ENCODE measurements at regions not wholly inside any gene's neighbourhood (a gene's known extent, or its start where the extent isn't known, plus 50 kb on each side); places are given as distances from the start of the nearest gene placed in this dataset.
"Not testable (repeated sequence)": the region's sequence is repeated elsewhere in the genome, so short reads cannot be mapped to it uniquely, and the experiment has no call there.

DNA sequence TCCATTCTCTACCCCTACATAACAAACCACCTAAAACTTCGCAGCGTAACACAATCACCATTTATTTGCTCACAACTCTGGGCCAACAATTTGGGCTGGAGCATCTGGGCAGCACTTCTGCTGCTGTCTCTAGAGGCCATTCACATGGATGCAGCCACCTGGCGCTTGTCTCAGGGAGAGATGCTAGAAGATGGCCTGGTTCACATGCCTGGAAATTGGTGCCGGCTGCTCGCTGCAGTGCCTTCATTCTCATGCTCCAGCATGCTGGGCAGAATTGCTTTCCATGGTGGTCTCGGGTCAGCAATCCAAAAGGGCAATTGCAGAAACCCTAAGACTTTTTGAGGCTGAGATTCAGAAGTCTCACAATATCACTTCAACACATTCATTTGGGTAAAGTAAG, 157.4 kb downstream of the SUCLG1 start:
- no peak for DNase-seq
- TF ChIP-seq GATA1 (IDR thresholded peaks at IDR 0.05; ENCODE audit: low read depth, low read length) (no peak), POLR2A (IDR thresholded peaks at IDR 0.05; ENCODE audit: low read length) (no peak)

DNA sequence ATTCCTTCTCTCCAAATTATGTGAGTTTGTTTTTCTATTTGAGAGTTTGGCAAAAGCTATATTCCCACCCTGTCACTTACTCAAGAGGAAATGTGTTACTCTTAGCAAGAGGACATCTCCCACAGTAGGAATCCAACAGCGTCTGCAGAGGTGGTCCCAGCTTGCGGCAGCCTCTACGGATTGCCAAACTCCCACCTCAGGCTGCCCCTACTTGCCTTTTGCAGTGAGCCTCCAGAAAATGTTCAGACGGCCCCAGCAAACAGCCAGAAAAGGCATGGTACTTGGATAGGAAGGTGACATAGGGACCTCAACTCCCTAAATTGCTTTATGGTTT, 158.4 kb downstream of the SUCLG1 start:
- no peak for TF ChIP-seq POLR2A (IDR thresholded peaks at IDR 0.05; ENCODE audit: low read length)
- no peak for TF ChIP-seq GATA1 (IDR thresholded peaks at IDR 0.05; ENCODE audit: low read depth, low read length)
- no peak for DNase-seq

DNA sequence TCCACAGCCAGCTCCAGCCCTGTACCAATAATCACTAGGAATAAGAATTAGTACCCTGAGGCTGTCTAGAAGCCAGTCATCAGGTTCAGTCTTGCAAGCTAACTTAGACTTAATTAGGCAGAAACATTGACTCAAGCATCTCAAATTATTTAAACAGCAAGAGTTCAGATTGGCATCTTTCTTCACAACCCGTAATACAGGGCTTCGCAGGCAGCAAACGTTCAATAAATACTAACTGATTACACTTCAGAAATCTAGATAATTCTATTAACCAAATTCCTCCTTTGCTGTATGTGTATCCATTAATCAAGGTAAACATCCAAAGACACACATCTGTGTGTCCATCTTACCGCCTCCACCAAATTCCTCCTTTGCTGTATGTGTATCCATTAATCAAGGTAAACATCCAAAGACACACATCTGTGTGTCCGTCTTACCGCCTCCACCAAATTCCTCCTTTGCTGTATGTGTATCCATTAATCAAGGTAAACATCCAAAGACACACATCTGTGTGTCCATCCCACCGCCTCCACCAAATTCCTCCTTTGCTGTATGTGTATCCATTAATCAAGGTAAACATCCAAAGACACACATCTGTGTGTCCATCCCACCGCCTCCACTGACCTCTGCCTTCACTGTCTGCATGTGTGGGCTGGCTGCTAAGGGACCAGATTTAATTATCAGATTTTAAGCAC, 158.9 kb downstream of the SUCLG1 start:
- DNase-seq, result not testable (repeated sequence)

DNA sequence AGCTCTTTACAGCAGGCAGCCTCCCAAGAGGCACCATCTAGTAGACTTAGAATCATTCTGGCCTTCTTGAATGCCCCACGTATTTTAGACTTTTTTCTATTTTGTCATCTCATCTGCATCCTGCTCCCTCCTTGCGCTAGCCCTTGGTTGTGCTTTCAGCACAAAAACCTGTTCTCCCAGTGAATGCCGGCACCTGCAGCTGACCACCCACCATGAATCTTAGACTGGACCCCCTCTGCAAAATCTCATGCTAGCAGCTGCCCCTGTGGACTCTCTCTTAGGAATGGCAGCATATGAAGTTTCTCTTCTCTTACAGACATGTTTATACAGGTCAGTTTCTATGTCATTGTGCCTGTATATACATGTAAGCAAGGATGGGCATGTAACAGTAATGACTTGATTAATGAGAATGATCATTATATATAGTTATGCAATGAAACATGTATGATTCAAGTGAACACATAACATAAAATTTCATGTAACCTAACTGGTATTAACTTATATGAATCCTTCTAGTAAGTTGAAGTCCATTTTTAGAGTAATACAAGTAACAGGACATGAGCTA, 159.8 kb downstream of the SUCLG1 start:
- DNase-seq, result no peak
- TF ChIP-seq POLR2A (IDR thresholded peaks at IDR 0.05; ENCODE audit: low read length) (no peak), GATA1 (IDR thresholded peaks at IDR 0.05; ENCODE audit: low read depth, low read length) (no peak)

DNA sequence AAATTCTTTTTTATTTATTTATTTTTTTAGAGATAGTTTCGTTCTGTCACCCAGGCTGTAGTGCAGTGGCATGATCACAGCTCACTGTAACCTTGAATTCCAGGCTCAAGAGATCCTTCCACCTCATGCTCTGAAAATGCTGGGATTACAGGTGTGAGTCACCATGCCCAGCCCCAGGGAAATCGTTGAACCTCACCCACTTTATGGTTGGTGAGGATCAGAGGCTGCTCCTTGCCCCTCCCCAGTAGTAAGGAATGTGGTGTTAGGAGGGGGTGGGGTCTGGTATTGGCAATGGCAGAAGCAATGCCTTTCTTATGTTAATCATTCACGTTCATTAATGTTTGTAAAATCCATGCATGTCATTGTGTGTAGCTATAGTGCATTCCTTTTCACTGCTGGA, 161.9 kb downstream of the SUCLG1 start:
- no peak for DNase-seq
- TF ChIP-seq POLR2A (IDR thresholded peaks at IDR 0.05; ENCODE audit: low read length) (no peak), GATA1 (IDR thresholded peaks at IDR 0.05; ENCODE audit: low read depth, low read length) (no peak)

DNA sequence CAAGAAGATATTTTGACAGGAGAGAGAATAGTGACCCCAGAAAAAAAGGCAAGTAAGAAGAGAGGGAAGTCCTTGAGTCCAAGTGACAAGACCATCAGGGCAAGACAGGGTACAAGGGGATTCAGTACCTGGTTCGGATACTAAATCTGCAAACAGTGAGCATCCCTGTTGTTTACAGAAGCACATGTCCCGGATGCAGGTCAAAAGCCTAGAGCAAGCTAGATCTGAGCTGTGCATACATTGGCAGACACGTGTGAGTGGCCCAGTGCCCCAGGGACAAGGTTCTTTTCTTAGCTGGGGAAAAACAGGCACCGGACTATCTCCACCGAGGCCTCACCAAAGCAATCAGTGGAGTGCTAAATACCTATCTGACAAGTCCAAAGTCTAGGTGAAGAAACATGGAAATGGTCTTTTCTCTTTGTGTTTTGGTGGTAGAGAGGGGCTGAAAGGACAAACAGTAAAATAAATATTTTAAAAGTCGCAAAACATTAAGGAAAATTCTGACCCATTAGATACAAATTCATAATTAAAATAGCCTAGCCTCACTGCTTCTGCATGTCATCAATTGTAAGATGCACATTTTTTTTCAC, 165.2 kb downstream of the SUCLG1 start:
- TF ChIP-seq POLR2A (IDR thresholded peaks at IDR 0.05; ENCODE audit: low read length), result no peak
- no peak for TF ChIP-seq GATA1 (IDR thresholded peaks at IDR 0.05; ENCODE audit: low read depth, low read length)
- no peak for DNase-seq

DNA sequence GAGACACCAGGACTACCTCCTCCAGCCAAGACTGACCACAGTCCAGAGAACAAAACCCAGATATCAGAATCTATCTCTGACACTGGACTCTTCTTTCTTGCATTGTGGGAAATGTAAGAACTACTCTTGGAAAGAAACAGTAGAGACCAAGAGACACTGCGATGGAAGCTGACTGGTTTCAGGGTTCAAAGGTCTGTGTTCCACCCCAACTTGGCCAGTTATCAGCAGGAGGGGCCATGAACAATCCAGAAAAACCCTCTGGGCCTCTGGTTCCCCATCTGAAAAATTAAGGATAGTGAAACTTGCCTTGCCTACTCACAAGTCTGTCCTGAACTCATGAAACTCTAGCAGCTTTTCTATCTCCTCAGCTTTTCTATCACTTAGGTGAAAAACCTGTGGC, 166.5 kb downstream of the SUCLG1 start:
- TF ChIP-seq GATA1 (IDR thresholded peaks at IDR 0.05; ENCODE audit: low read depth, low read length) (no peak), POLR2A (IDR thresholded peaks at IDR 0.05; ENCODE audit: low read length) (no peak)

DNA sequence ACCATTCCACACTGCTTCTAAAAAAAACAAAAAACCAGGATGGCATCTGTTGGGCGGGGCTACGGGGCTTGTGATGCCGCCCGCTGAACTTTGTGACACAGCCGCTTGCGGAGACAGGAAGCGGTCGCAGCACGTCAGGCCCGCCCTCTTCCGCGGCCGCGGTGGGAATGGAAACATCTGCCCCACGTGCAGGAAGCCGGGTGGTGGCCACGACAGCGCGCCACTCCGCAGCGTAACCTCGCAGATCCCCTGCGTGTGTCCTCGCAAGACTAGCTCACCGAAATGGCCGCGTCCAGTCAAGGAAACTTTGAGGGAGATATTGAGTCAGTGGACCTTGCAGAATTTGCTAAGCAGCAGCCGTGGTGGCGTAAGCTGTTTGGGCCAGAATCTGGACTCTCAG, 168.5 kb downstream of the SUCLG1 start:
- no peak for DNase-seq

More for the DNA sequence above, 166.5 kb downstream of the SUCLG1 start:
- DNase-seq, result no peak

DNA sequence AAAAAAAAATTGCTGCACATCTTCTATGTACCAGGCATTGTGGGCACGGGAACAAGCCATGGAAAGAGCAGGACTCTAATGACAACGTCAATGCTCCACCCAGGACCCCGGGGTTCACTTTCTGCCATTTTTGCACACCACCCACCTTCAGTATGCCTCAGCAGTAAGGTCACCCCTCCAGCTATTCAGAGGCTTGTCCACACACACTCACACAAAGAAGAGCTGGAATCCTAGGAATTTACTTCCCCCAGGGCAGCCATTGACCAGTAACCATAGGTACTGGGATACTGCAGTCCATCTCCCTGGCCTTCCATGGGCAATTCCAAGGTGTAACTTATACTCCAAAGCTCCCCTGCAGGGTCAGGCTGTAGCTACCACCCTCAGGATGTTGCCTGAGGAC, 170.8 kb downstream of the SUCLG1 start:
- no peak for DNase-seq
- TF ChIP-seq POLR2A (IDR thresholded peaks at IDR 0.05; ENCODE audit: low read length) (no peak), GATA1 (IDR thresholded peaks at IDR 0.05; ENCODE audit: low read depth, low read length) (no peak)

More for the DNA sequence above, 168.5 kb downstream of the SUCLG1 start:
- TF ChIP-seq POLR2A (IDR thresholded peaks at IDR 0.05; ENCODE audit: low read length) (no peak), GATA1 (IDR thresholded peaks at IDR 0.05; ENCODE audit: low read depth, low read length) (no peak)

DNA sequence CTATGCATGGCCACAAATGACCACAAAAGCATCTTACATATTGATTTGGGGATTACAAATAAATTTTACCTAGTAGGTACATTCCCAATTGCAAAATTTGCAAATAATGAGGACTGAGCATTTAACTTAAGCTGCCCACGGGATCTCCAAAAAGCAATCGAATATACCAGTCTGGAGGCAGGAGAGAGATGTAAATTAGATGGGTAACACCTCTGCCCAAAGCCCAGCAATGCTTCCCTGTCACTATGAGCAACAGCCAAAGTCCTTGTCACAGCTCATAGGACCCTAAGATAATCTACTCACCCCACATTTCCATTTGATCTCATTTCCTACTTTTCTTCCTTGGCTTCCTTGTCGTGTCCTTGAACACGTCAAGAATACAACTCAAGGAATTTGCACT, 172.2 kb downstream of the SUCLG1 start:
- TF ChIP-seq GATA1 (IDR thresholded peaks at IDR 0.05; ENCODE audit: low read depth, low read length) (no peak), POLR2A (IDR thresholded peaks at IDR 0.05; ENCODE audit: low read length) (no peak)
- DNase-seq, result no peak

DNA sequence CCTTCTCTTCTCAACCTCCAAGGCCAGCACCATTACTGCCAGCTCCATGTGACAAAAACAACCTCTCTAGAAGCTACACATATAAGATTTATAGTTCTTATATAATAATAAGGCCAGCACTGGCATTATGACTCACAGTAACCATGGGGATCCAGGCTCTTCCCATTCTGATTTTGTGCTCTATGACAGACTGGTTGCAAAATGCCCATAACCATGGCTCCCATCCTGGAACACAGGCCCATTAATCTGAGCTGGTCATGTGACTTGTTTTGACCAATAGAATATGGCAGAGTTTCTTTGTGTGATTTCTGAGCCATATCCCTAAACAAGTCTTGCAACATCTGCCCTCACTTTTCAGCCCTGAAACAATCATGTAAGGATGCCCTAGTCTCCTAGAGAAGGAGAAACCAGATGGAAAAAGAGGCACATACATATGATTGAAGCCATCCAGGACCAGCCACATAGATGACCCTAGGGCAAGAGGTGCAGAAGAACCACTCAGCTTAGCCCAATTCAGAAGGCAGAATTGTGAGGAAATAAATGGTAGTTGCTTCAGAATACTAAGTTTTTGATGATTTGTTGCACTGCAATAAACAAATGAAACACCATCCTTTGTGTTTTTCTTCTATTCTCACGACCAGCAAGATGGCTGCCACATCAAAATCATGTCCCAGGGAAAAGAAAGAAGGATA, 173.9 kb downstream of the SUCLG1 start:
- DNase-seq, result no peak
- TF ChIP-seq POLR2A (IDR thresholded peaks at IDR 0.05; ENCODE audit: low read length), result no peak
- TF ChIP-seq GATA1 (IDR thresholded peaks at IDR 0.05; ENCODE audit: low read depth, low read length), result no peak

DNA sequence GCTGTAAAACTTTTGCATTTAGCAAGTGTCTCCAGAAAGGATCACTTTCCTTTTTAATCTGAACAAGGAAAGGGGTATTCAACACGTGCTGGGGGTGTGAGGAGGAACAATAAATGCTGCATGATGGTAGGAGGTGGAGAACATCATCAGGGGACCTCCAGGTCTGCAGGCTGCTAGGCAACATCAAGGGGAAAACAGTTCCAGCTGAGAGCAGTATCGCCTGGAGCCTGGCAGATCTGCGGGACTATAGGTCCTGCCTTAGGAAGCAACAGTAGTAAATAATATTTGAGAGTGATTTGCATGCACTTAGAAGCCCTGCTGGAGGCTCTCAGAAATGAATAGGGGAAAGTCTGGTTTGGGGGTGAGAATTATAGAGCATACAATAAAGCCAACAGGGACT, 175.6 kb downstream of the SUCLG1 start:
- DNase-seq, result no peak
- TF ChIP-seq GATA1 (IDR thresholded peaks at IDR 0.05; ENCODE audit: low read depth, low read length), result no peak
- no peak for TF ChIP-seq POLR2A (IDR thresholded peaks at IDR 0.05; ENCODE audit: low read length)

DNA sequence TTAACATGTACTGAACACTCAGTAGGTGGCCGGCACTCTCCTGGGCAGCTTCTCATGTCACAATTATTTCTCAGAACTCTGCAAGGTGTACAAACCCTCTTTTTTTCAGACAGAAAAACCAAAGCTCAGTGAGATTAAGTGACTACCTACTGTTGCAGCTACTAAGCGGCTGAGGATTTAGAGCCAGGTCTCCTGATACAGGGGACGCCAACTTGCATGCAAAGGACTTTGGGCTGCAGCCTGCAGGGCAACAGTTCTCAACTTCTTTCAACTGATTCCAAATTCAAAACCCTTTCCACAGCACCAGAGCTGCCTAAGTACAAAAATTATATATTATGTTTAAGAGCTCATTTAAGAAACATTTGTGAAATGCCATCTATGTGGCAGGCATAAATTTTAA, 177.6 kb downstream of the SUCLG1 start:
- DNase-seq, result no peak
- TF ChIP-seq POLR2A (IDR thresholded peaks at IDR 0.05; ENCODE audit: low read length) (no peak), GATA1 (IDR thresholded peaks at IDR 0.05; ENCODE audit: low read depth, low read length) (no peak)

DNA sequence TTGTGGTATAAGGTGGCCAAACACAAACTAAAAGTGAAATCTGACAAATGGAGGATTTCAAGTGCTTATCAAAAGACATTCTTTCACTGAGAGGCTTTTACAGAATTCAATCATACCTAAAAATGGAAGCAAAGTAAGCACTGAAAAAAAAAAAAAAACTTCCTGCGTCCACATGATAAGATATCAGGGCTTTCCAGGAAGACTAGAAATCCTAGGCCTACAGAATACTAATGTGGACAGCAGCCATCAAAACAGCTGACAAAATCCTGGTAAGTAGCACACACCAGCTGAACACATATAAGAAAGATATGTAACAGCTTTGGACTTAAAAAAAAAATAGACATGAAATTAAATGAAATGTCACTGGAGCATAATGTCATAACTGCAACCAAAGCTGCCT, 178.2 kb downstream of the SUCLG1 start:
- peak; percentile 11 to 17 for DNase-seq
- TF ChIP-seq GATA1 (IDR thresholded peaks at IDR 0.05; ENCODE audit: low read depth, low read length), result no peak

DNA sequence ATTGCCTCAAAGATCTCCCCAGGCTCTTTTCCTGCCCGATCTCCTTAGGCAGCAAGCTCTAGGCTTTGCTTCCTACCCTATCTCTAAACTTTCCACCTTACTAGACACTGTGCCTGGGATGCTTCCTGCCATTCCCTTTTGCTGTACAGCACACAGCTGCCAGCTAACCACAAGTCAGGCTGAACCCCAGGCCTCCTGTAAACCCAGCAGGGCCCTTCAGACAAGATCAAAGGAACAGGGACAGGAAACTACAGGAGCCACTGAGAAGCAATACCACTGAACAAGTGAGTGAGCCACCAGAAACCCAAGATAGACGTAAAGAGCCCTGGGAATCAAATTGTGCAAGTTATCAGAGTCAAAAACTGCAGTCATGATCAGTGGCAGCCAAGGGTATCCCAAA, 180.7 kb downstream of the SUCLG1 start:
- DNase-seq, result no peak
- no peak for TF ChIP-seq POLR2A (IDR thresholded peaks at IDR 0.05; ENCODE audit: low read length)
- no peak for TF ChIP-seq GATA1 (IDR thresholded peaks at IDR 0.05; ENCODE audit: low read depth, low read length)
